AG04450 (cell line): ENCODE measurements at regions not wholly inside any gene's neighbourhood (a gene's known extent, or its start where the extent isn't known, plus 50 kb on each side); places are given as distances from the start of the nearest gene placed in this dataset.

ENCODE experiments used
- CTCF ChIA-PET: fragments of 300-600, 350-600 bp; formaldehyde crosslinking; extraction: SDS; loops from one replicate; lab custom pipeline; 2022; ENCODE audit warnings: antibody characterized with exemption, inconsistent platforms; lab: Charles Lee
- POLR2A ChIA-PET: fragments of 350-600 bp; formaldehyde crosslinking; extraction: SDS; loops from one replicate; lab custom pipeline; 2021; ENCODE audit warnings: antibody characterized with exemption, inconsistent platforms; lab: Yijun Ruan, JAX
- DNase-seq: peaks from one replicate; pipeline ENCODE4 v3.0.0-alpha.2; 2011; ENCODE audit warnings: low read depth, low spot score
- H3K27ac ChIP-seq: one replicate; pipeline ENCODE4 v1.5.1; 2012; ENCODE audit warnings: low read depth, low read length, control low read depth
- H3K27me3 ChIP-seq: one replicate; pipeline ENCODE4 v1.6.0; 2012; ENCODE audit warnings: low read length; ENCODE audit not compliant: control insufficient read depth, insufficient read depth
- H3K4me3 ChIP-seq: 2 replicates; pipeline ENCODE4 v1.5.1; 2011; ENCODE audit warnings: mild to moderate bottlenecking, low read depth, low read length, control low read depth
- H3K9me3 ChIP-seq: 2 replicates; pipeline ENCODE4 v1.5.1; 2012; ENCODE audit warnings: low read length; ENCODE audit not compliant: control insufficient read depth, insufficient read depth
- TF ChIP-seq, protein P1 (sequence below): IDR thresholded peaks from 2 replicates; pipeline ENCODE4 v1.5.1; 2011; ENCODE audit warnings: low read depth, low read length, control low read depth, inconsistent platforms

DNA sequence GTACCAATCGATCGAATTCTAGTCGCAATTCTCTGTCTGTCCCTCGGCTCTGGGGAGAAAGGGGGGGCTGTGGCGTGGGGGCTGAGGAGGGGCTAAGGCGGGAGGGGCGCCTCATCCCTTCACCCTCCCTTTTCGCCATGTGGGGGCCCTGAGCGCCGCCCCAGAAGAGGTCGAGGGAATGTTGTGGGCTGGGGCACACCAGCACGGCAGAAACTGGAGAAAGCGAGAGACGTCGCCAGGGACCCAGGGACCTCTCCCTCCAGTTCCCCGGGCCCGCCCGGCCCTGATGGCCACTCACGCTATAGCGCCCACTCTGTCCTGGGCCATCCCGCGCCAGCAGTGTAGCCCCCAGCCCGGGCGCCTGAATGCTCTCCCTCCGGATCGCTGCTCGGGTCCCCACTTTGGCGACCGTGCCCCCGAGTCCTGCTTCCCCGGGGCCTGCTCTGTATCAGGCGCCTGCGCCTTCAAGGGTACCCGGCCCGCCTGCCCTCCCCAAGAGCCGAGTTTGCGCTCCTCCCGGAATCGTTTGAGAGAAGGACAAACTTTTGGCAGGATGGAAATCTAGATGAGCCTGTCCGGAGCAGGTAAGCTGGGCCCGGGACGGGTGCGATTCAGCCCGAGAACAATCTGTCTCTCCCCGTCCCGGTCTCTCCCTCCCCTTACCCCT is 62.6 kb downstream of the SMUG1 start:
- Histone ChIP-seq H3K27ac (no peak overlapping the region), H3K4me3 (no peak overlapping the region), H3K27me3 (peaks cover 42% of the 10 kb centered on the region), H3K9me3 (no peaks in the 10 kb centered on the region; the same call in 1 of the 2 replicates)
- TF ChIP-seq, protein P1, sequence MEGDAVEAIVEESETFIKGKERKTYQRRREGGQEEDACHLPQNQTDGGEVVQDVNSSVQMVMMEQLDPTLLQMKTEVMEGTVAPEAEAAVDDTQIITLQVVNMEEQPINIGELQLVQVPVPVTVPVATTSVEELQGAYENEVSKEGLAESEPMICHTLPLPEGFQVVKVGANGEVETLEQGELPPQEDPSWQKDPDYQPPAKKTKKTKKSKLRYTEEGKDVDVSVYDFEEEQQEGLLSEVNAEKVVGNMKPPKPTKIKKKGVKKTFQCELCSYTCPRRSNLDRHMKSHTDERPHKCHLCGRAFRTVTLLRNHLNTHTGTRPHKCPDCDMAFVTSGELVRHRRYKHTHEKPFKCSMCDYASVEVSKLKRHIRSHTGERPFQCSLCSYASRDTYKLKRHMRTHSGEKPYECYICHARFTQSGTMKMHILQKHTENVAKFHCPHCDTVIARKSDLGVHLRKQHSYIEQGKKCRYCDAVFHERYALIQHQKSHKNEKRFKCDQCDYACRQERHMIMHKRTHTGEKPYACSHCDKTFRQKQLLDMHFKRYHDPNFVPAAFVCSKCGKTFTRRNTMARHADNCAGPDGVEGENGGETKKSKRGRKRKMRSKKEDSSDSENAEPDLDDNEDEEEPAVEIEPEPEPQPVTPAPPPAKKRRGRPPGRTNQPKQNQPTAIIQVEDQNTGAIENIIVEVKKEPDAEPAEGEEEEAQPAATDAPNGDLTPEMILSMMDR = no peak
- POLR2A ChIA-PET = no interaction called here
- CTCF ChIA-PET = no interaction called here
- no peak for DNase-seq

DNA sequence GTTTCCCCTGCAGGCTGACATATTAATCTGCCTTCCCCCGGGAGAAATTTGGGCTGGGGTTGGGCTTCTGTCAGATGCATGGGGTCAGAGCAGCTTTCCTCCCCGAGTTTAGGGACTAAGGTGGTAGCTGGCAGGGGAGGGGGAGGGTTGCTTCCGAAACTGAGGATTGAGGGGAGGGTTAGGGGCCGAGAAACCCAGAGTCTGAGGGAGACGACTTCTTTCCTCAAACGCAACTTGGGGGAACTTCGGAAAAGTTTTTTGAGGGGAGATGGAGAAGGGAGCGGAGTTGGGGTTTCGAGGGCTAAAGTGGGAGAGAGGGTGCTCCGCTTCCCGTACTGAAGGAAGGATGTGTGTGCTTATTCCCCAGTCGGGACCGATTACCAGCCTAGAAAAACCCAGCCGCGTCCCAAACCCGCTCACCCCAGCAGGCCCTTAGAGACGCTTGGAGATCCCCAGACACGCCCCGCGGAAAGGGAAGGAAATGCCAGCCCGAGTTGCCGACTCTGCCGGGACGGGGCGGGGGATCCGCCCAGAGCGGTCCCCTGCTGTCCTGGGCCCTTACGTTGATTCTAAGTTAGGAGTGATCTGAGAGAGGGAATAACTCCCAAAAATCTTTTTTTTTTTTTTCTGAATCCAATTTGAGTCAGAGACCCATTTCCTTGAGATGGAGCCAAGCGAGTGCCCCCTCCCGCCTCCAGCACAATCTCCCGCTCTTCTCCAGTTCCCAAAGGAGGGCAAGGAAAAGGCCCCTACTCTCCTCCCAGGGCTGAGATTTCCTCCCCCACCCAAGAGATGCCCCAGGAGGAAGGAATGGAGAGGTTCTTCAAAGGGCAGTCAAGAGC is 61.9 kb downstream of the SMUG1 start:
- ChIA-PET POLR2A (no interaction called here), CTCF (no interaction called here)

GRCh38 chr12:54127538-54128259 is 61.1 kb downstream of the SMUG1 start:
- ChIA-PET CTCF (no interaction called here), POLR2A (no interaction called here)
- H3K9me3 ChIP-seq = no peaks in the 10 kb centered on the region; the same call in 1 of the 2 replicates
- no peak overlapping the region for H3K27ac ChIP-seq
- no peak overlapping the region for H3K4me3 ChIP-seq
- H3K27me3 ChIP-seq = peaks cover 46% of the 10 kb centered on the region
- TF ChIP-seq, protein P1 = no peak
- no peak for DNase-seq

More for the DNA sequence above, 61.9 kb downstream of the SMUG1 start:
- DNase-seq = no peak
- H3K4me3 ChIP-seq = no peak overlapping the region
- H3K9me3 ChIP-seq = no peaks in the 10 kb centered on the region; the same call in 1 of the 2 replicates
- peaks cover 43% of the 10 kb centered on the region for H3K27me3 ChIP-seq
- TF ChIP-seq, protein P1 = no peak
- no peak overlapping the region for H3K27ac ChIP-seq

DNA sequence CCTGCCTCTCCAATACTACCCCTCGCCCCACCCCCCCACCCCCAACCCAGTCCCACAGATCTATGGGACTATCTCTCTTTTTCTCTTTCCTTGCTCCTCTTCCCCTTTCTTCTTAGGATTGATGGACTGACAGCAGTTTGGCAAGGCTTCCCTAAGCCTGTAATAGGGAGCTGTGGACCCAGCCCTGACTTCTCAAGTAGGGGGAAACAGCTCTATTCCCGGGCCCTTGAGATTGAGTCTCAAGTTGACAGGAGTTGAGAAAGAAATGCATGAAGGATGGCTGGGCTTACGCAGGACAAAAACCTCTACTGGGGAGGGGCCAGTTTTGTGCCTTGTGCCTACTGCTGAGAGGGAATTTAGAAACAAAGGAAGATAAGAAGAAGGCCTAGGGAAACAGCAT is 60.4 kb downstream of the SMUG1 start:
- CTCF ChIA-PET = no interaction called here
- H3K27me3 ChIP-seq = peaks cover 50% of the 10 kb centered on the region
- no peak for DNase-seq

More for the DNA sequence above, 60.4 kb downstream of the SMUG1 start:
- H3K27ac ChIP-seq = no peak overlapping the region
- no peaks in the 10 kb centered on the region; the same call in 1 of the 2 replicates for H3K9me3 ChIP-seq
- TF ChIP-seq, protein P1 = no peak
- H3K4me3 ChIP-seq = no peak overlapping the region
- POLR2A ChIA-PET = no interaction called here
